ENCODE measurements at regions not wholly inside any gene's neighbourhood (a gene's known extent, or its start where the extent isn't known, plus 50 kb on each side); places are given as distances from the start of the nearest gene placed in this dataset.
"Not testable (repeated sequence)": the region's sequence is repeated elsewhere in the genome, so short reads cannot be mapped to it uniquely, and the experiment has no call there.

DNA sequence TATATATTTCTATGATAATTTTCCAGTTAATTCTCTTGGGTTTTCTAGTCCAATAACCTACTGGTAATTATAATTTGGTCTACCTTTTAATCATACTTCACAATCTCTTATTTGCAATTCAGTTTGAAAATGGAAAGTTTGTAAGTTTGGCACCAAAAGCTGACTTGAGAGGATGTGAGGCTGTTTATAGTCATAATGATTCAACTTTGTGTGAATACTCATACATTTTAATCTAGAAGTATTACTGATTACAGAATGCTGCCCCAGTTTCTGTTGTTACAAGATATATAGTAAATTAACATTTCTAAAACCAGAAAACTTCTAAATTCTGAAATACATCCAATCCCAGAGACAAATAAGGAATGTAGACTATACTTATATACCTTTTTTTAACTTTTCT lies 158.2 kb downstream of the SLC38A4 start:
- DNase-seq: no peak

- no peak for DNase-seq
These were observed 161.0 kb downstream of the SLC38A4 start for GRCh38 chr12:46664761-46665287.

DNA sequence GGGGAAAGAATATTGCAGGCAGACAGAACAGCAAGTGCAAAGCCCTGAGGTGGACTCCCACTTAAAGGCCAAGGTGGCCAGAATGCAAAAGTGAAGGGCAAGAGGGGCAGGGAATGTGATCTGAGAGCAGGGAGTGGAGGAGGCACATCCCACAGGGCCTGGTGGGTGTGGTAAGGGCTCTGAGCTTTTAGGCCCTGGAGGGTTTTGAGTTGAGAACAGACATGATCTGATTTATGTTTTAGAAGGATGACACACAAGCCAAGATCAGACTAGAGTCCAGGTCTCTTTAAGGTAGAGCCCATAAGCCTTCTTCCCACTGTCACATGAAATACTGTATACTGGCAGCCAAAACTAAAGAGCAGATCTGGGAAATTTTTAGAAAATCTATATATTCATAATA lies 162.5 kb downstream of the SLC38A4 start:
- no peak for DNase-seq

DNA sequence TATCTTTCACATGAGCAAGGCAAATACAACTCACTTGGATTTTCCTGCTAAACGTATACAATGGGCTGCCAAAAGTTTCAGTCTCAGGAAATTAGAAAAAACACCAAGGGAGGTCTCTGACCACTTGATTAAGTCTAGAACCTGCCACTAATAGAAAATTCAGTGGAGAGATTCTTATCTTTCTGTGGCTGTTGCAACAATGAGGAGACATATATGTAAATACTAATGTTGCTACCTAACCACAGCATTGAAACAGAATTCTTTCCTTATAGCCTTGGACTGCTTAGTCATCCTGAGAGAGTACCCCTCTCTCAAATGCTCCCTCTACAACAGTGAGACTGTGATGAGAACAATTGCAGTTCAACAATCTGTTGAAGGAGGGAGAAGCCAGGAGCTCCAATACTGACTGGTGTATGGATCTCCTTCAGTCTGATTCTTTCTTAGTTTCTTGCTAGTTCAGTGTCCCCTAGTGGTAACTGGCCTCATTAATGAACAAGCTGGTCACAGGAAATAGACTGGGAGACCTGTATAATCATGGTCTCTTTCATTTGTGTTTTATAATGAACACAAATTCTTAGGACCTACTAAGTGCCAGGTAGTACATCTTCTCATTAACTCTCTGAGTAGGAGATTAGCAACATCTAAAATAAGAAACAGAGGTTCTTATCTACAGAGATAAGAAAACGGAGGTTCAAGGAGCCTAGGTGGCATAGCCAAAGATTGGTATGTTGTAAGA lies 164.5 kb downstream of the SLC38A4 start:
- DNase-seq: no peak

- DNase-seq: no peak
These were observed 165.1 kb downstream of the SLC38A4 start for GRCh38 chr12:46660719-46661109.

DNA sequence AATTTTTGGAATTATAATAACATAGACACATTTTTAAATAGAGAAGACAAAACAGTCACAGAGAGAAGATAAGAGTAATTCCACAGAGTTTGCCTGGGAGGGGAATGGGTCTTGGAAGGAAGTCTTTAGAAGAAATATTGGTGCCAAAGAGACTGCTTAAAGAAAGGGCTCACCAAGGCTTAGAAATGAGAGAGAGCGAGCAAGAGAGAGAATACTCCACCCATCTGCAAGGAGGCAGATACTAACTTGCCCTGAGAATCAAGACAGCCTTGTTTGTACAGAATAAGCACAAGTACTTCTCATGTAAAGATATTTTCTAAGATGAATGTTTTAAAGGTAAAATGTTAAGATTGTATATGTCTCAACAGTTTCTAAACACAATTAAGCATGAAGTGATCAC lies 165.5 kb downstream of the SLC38A4 start:
- DNase-seq: no peak

- no peak for DNase-seq
These were observed 166.0 kb downstream of the SLC38A4 start for GRCh38 chr12:46659824-46660223.

GRCh38 chr12:46659032-46659650 lies 166.7 kb downstream of the SLC38A4 start:
- DNase-seq: no peak

- no peak for DNase-seq
These were observed 168.1 kb downstream of the SLC38A4 start for GRCh38 chr12:46657453-46658411.

GRCh38 chr12:46655984-46656383 lies 169.8 kb downstream of the SLC38A4 start:
- not testable (repeated sequence) for DNase-seq

DNA sequence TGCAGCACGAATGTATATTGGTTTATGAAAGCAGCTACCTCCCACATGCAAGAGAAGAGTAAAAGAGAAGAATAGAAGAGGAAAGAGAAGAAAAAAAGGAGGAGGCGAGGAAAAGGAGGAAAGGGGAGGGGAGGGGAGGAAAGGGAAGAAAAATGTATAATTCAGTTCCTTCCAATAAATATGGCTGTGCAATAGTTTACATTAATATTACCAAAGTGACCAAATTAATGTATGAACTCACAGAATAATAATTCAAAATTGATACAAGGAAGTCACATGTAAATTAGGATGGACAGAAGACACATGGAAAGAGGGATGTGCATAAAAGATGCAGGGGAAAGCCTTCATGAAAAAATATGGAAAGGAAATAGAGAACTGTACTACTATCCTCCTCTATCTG lies 172.5 kb downstream of the SLC38A4 start:
- DNase-seq: no peak

DNA sequence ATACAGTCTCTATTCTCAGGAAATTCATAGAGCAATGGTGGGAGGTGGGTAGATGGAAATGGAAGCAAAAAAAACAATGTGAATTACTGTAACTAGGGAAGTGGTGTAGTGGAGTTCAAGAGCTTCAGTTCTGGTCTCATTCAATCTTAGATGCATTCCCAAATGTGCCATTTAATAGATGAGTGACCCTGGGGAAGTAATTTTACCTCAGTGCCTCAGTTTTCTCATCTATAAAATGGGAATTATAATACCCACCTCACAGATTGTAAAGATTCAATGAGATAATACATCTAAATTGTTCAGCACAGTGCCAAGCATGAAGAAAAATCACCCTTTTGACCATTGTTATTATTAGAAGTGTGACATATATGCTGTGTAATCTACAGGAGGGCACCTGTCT lies 173.1 kb downstream of the SLC38A4 start:
- no peak for DNase-seq

DNA sequence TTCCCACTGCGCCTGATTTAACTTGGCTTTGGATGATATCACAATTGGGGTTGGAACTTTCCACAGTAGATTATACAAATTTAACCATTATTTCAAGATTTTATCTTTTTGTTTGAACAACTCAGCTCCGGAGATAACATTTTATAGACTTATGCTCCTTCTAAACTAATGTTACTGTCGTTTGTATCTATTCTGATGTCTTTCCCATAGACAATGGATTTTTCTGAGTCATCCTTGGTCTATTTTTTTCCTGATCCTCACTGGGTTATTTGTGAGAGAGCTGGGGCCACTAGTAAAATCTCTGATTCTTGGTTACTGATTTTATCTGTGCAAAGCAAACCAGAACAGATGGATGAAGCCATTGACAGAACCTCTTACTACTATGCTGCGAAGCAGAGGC lies 175.1 kb downstream of the SLC38A4 start:
- no peak for DNase-seq

DNA sequence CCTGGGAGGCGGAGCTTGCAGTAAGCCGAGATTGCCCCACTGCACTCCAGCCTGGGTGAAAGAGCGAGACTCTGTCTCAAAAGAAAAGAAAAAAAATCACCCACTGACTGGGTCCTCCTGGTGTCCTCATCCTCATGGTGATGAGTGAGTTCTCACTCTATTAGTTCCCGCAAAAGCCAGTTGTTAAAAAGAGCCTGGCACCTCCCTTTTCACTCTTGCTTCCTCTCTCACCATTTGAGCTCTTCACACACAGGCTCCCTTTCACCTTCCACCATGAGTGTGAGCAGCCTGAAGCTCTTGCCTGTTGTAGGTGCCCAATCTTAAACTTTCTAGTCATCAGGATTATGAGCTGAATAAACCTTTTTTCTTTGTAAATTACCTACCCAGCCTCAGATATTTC lies 176.4 kb downstream of the SLC38A4 start:
- no peak for DNase-seq

GRCh38 chr12:46647034-46647433 lies 178.8 kb downstream of the SLC38A4 start:
- no peak for DNase-seq

GRCh38 chr12:46641649-46642048 lies 184.1 kb downstream of the SLC38A4 start:
- not testable (repeated sequence) for DNase-seq

GRCh38 chr12:46635818-46636217 lies 190.0 kb downstream of the SLC38A4 start:
- no peak for DNase-seq

DNA sequence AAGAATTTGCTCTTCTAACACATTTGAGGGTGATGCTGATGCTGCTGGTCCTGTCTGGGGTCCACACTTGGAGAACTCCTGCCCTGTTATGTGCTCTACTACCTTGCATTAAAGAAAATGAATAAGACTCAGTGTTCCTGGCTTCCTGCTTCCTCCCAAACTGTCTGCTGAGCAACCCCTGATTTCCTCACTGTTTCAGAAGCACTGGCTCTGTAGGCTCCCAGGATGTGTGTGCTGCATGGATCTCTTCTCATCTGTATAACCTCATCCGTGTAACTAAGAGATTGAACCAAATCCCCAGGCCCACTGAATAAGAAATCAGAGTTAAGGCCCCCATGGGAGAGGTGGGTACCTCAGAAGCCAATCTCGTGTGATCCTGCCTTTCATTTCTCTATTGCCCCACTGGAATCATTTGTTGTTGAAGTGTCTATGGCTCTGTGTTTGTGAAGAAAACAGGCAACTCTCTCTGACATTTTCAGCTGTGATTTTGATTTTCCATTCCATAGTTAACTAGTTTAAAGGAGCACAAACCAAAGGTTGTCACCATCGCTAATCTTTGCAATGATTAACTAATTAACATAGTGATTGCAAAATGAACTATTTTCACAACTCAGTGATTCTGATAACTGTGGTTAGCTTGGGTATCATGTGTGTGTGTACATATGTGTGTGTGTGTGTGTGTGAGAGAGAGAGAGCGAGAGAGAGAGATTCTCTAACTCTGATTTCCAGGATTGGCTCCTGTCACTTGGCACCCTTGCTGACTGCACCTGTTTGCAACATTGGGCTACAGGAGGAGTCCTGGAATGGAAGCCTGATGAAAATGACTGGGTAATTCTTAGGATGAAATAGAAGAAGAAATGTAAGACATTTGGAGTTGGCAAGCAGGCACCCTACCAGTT lies 196.2 kb downstream of the SLC38A4 start:
- no peak for DNase-seq

DNA sequence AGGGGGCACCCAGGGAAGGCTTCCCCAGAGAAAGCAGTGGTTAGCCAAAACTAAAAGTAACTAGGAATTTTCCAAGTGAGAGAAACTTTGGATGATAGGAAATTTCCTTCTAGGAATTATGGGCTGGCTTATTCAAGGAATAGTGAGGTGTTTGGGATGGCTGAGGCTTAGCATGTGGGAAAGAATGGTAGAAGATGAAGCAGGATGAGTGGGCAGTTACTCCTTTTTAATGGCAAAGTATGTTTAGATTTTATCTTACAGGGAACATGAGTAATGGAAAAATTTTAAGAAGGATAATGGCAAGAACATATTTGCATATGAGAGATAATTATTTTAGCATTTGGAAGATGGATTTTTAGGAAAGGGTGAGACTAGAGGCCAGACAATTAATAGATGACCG lies 197.6 kb downstream of the SLC38A4 start:
- no peak for DNase-seq

GRCh38 chr12:46627686-46628085 lies 198.1 kb downstream of the SLC38A4 start:
- no peak for DNase-seq

DNA sequence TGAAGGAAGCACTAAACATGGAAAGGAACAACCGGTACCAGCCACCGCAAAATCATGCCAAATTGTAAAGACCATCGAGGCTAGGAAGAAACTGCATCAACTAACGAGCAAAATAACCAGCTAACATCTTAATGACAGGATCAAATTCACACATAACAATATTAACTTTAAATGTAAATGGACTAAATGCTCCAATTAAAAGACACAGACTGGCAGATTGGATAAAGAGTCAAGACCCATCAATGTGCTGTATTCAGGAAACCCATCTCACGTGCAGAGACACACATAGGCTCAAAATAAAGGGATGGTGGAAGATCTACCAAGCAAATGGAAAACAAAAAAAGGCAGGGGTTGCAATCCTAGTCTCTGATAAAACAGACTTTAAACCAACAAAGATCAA lies 206.3 kb downstream of the SLC38A4 start:
- DNase-seq: not testable (repeated sequence)

- DNase-seq: not testable (repeated sequence)
These were observed 208.1 kb downstream of the SLC38A4 start for GRCh38 chr12:46617737-46618136.
